DOHH2 (cell line): ENCODE measurements at regions not wholly inside any gene's neighbourhood (a gene's known extent, or its start where the extent isn't known, plus 50 kb on each side); places are given as distances from the start of the nearest gene placed in this dataset.

Source experiments
- H3F3A ChIP-seq: fragments of 200-600 bp; sonication (generic), shearing (Covaris generic); 2 replicates; pipeline ENCODE4 v1.6.0; 2016; ENCODE audit warnings: antibody characterized with exemption, mild to moderate bottlenecking; ENCODE audit not compliant: control insufficient read depth, insufficient read depth
- H3K27ac ChIP-seq: fragments of 200-600 bp; sonication (generic); 2 replicates; pipeline ENCODE4 v1.5.1; 2014; ENCODE audit warnings: low read depth, mild to moderate bottlenecking, low read length, moderate library complexity
- H3K27me3 ChIP-seq: fragments of 200-600 bp; sonication (generic); 2 replicates; pipeline ENCODE4 v1.6.1; 2014; ENCODE audit warnings: mild to moderate bottlenecking, low read length, mixed read lengths; ENCODE audit not compliant: control insufficient read depth
- H3K36me3 ChIP-seq: fragments of 200-600 bp; sonication (generic); 2 replicates; pipeline ENCODE4 v1.6.1; 2014; ENCODE audit warnings: mild to moderate bottlenecking, low read length, moderate library complexity, mixed read lengths; ENCODE audit not compliant: control insufficient read depth
- H3K4me1 ChIP-seq: fragments of 200-600 bp; sonication (generic); 2 replicates; pipeline ENCODE4 v1.6.1; 2014; ENCODE audit warnings: mild to moderate bottlenecking, low read length, mixed read lengths; ENCODE audit not compliant: control insufficient read depth
- H3K4me2 ChIP-seq: fragments of 200-600 bp; sonication (generic); 2 replicates; pipeline ENCODE4 v1.6.0; 2014; ENCODE audit warnings: mild to moderate bottlenecking, low read length, moderate library complexity
- H3K4me3 ChIP-seq: fragments of 200-600 bp; sonication (generic); 2 replicates; pipeline ENCODE4 v1.5.1; 2014; ENCODE audit warnings: mild to moderate bottlenecking, low read length, mixed read lengths
- H3K79me2 ChIP-seq: fragments of 200-600 bp; sonication (generic); 2 replicates; pipeline ENCODE4 v1.6.1; 2014; ENCODE audit warnings: mild to moderate bottlenecking, low read length, mixed read lengths; ENCODE audit not compliant: control insufficient read depth
- H3K9me2 ChIP-seq: fragments of 200-600 bp; sonication (generic); replicated peaks from 2 replicates; pipeline ENCODE4 v1.6.1; 2014; ENCODE audit warnings: mild to moderate bottlenecking, low read length, mixed read lengths; ENCODE audit not compliant: control insufficient read depth
- H3K9me3 ChIP-seq: fragments of 200-600 bp; sonication (generic); 2 replicates; pipeline ENCODE4 v1.6.1; 2014; ENCODE audit warnings: antibody characterized with exemption, low read length, mixed read lengths; ENCODE audit not compliant: control insufficient read depth, insufficient read depth
- H4K20me1 ChIP-seq: fragments of 200-600 bp; sonication (generic); 2 replicates; pipeline ENCODE4 v1.6.0; 2014; ENCODE audit warnings: low read depth, mild to moderate bottlenecking, antibody characterized with exemption, low read length, moderate library complexity; ENCODE audit not compliant: control insufficient read depth, insufficient read depth
- CTCF ChIP-seq: fragments of 200-600 bp; sonication (generic); IDR thresholded peaks from one replicate; pipeline ENCODE4 v1.5.1; 2014; ENCODE audit warnings: antibody characterized with exemption, mild to moderate bottlenecking, low read depth, low read length; ENCODE audit not compliant: poor library complexity, severe bottlenecking
- EZH2phosphoT487 ChIP-seq: fragments of 200-600 bp; sonication (generic); IDR thresholded peaks from 2 replicates; pipeline ENCODE4 v1.6.1; 2017; ENCODE audit warnings: borderline replicate concordance, mild to moderate bottlenecking, antibody characterized with exemption, low read length, moderate library complexity, mixed read lengths

- H3K4me2 ChIP-seq, result no peak overlapping the region
- H3K4me1 ChIP-seq, result no peaks in the 10 kb centered on the region
- no peaks in the 10 kb centered on the region for H4K20me1 ChIP-seq
- H3K9me3 ChIP-seq, result no peaks in the 10 kb centered on the region
- no peaks in the 10 kb centered on the region for H3K79me2 ChIP-seq
- H3F3A ChIP-seq, result no peaks in the 10 kb centered on the region
- H3K27ac ChIP-seq, result no peak overlapping the region
- no peaks in the 10 kb centered on the region for H3K36me3 ChIP-seq
- no peaks in the 10 kb centered on the region for H3K27me3 ChIP-seq
- H3K4me3 ChIP-seq, result no peak overlapping the region
- H3K9me2 ChIP-seq, result no peaks in the 10 kb centered on the region
- TF ChIP-seq EZH2phosphoT487 (no peak), CTCF (no peak)
Measured at GRCh38 chr14:71247106-71247505, 339.8 kb downstream of the PCNX1 start.

- H3F3A ChIP-seq, result no peaks in the 10 kb centered on the region
- H3K9me2 ChIP-seq, result no peaks in the 10 kb centered on the region
- no peaks in the 10 kb centered on the region for H3K36me3 ChIP-seq
- no peak overlapping the region for H3K4me3 ChIP-seq
- H3K4me1 ChIP-seq, result no peaks in the 10 kb centered on the region
- H4K20me1 ChIP-seq, result no peaks in the 10 kb centered on the region
- TF ChIP-seq EZH2phosphoT487 (no peak), CTCF (no peak)
- no peaks in the 10 kb centered on the region for H3K27me3 ChIP-seq
- H3K27ac ChIP-seq, result no peak overlapping the region
- H3K9me3 ChIP-seq, result no peaks in the 10 kb centered on the region
- no peak overlapping the region for H3K4me2 ChIP-seq
- no peaks in the 10 kb centered on the region for H3K79me2 ChIP-seq
Measured at GRCh38 chr14:71248194-71248593, 340.9 kb downstream of the PCNX1 start.

- H3K9me2 ChIP-seq, result no peaks in the 10 kb centered on the region
- no peaks in the 10 kb centered on the region for H3K4me1 ChIP-seq
- H3K4me2 ChIP-seq, result no peak overlapping the region
- no peaks in the 10 kb centered on the region for H3K36me3 ChIP-seq
- H3F3A ChIP-seq, result no peaks in the 10 kb centered on the region
- H4K20me1 ChIP-seq, result no peaks in the 10 kb centered on the region
- H3K9me3 ChIP-seq, result no peaks in the 10 kb centered on the region
- no peak for TF ChIP-seq CTCF
- TF ChIP-seq EZH2phosphoT487, result no peak
- no peak overlapping the region for H3K4me3 ChIP-seq
- H3K79me2 ChIP-seq, result no peaks in the 10 kb centered on the region
- H3K27ac ChIP-seq, result no peak overlapping the region
- no peaks in the 10 kb centered on the region for H3K27me3 ChIP-seq
Measured at GRCh38 chr14:71250347-71250746, 343.1 kb downstream of the PCNX1 start.

- no peaks in the 10 kb centered on the region for H3K36me3 ChIP-seq
Measured at GRCh38 chr14:71250791-71251190, 343.5 kb downstream of the PCNX1 start.

More at GRCh38 chr14:71250791-71251190, 343.5 kb downstream of the PCNX1 start:
- H3K4me3 ChIP-seq, result no peak overlapping the region
- H3F3A ChIP-seq, result no peaks in the 10 kb centered on the region
- H3K9me2 ChIP-seq, result no peaks in the 10 kb centered on the region
- H3K27me3 ChIP-seq, result no peaks in the 10 kb centered on the region
- no peaks in the 10 kb centered on the region for H3K79me2 ChIP-seq
- H3K4me2 ChIP-seq, result no peak overlapping the region
- TF ChIP-seq EZH2phosphoT487 (no peak), CTCF (no peak)
- no peaks in the 10 kb centered on the region for H4K20me1 ChIP-seq
- no peaks in the 10 kb centered on the region for H3K9me3 ChIP-seq
- no peaks in the 10 kb centered on the region for H3K4me1 ChIP-seq
- no peak overlapping the region for H3K27ac ChIP-seq
